ENCODE measurements at regions not wholly inside any gene's neighbourhood (a gene's known extent, or its start where the extent isn't known, plus 50 kb on each side); places are given as distances from the start of the nearest gene placed in this dataset.

DNA sequence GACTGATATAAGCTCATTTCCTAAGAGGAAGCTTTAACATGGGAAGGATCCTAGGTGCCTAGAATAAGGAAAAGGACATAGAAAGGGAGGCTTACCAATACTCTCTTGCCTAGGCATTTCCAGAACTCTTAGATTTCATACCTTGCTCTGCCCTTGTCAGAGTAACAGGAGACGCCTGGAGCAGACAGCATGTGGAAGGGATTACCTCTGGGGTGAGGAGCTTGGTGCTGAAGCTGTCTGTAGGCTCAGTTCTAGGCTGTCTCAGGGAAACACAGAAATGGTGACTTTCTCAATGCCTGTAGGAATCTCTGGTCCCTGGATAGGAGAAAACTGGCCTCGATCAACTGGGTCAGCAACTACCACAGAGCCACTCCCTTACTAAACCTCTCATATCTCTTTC, 150.0 kb downstream of the SLC4A3 start:
- in situ Hi-C loops (cut with MboI; ENCODE audit: low pct_ligation_motif_present in 1 of 4, low pct_unique_long_range_greater_than_20kb in 1 of 4, low sequenced_read_pairs in 3 of 4) (no loop called here), intact Hi-C loops (cut with DNase I; ENCODE audit: low total_unique reads) (no loop called here)
- no peak for TF ChIP-seq POLR2A (IDR thresholded peaks at IDR 0.05)
- TF ChIP-seq, protein P1, sequence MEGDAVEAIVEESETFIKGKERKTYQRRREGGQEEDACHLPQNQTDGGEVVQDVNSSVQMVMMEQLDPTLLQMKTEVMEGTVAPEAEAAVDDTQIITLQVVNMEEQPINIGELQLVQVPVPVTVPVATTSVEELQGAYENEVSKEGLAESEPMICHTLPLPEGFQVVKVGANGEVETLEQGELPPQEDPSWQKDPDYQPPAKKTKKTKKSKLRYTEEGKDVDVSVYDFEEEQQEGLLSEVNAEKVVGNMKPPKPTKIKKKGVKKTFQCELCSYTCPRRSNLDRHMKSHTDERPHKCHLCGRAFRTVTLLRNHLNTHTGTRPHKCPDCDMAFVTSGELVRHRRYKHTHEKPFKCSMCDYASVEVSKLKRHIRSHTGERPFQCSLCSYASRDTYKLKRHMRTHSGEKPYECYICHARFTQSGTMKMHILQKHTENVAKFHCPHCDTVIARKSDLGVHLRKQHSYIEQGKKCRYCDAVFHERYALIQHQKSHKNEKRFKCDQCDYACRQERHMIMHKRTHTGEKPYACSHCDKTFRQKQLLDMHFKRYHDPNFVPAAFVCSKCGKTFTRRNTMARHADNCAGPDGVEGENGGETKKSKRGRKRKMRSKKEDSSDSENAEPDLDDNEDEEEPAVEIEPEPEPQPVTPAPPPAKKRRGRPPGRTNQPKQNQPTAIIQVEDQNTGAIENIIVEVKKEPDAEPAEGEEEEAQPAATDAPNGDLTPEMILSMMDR (IDR thresholded peaks at IDR 0.05), result no peak
- no peak for TF ChIP-seq EP300 (IDR thresholded peaks at IDR 0.05; ENCODE audit: low read depth)
- TF ChIP-seq POLR2AphosphoS5 (IDR thresholded peaks at IDR 0.05), result no peak
- H3K27ac ChIP-seq, result no peak overlapping the region
- 73% methylated on average over 2 of the region's 2 CpGs; no CpG with 5 or more reads in 1 of the 2 donors for WGBS, 2 donors (ENCODE audit: low coverage in 1 of 2)
- H3K4me3 ChIP-seq, result no peak overlapping the region
- DNase-seq, result no peak
- no peaks in the 10 kb centered on the region for H3K9me3 ChIP-seq
- H3K4me1 ChIP-seq, result no peaks in the 10 kb centered on the region
- no peaks in the 10 kb centered on the region for H3K36me3 ChIP-seq
- no peaks in the 10 kb centered on the region for H3K27me3 ChIP-seq

DNA sequence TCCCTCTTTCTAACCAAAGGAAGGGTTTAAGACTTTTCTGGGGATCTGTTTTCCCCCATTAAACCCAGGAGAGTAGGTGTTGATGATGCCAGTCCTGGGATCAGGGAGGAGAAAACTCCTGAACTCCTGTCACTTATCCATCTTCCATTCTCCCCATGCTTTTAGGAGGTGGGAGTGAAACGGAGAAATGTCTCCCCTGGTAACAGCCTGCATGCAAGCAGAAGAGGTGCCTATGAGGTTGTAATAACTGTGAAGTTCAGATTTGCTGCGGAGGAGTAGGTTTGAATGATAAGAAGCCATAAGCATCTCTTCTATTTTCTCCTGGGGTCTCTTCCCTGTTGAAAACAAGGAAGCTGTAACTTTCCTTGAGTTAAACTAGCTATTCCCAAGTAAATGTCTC, 150.8 kb downstream of the SLC4A3 start:
- 86 to 94% methylated on average over 2 of the region's 2 CpGs for WGBS, 2 donors (ENCODE audit: low coverage in 1 of 2)

DNA sequence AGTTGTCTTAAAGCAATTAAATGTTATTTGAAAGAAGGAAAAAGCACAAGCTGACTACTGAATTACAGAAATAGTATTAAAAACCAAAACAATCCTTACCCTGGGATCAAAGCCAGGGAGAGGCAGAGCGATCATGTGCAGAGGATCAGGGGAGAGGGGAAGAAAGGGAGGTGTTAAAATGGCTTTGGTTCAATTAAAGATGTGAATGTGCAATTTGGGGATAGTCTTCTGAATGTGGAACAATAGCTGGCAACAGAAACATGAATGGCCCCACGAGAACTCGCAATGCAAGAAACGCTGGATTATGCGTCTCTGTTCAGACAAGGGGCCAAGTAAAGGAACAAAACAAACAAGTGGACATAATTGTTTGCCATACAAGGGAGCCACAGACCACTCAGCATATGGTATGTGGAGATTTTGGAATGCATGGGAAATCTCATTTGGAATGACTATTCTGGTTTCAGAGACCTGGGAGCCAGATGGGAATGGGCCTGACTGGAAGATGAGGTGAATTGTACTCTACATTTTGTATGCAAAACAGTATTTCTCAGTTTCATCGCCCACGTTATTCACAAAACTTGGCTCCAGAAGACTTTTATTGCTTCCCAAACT, 155.4 kb downstream of the SLC4A3 start:
- in situ Hi-C loops (cut with MboI; ENCODE audit: low pct_ligation_motif_present in 1 of 4, low pct_unique_long_range_greater_than_20kb in 1 of 4, low sequenced_read_pairs in 3 of 4), result no loop called here
- no peaks in the 10 kb centered on the region for H3K36me3 ChIP-seq
- no peak for DNase-seq
- no peaks in the 10 kb centered on the region for H3K9me3 ChIP-seq
- 59 to 71% methylated on average over 6 to 7 of the region's 7 CpGs for WGBS, 2 donors (ENCODE audit: low coverage in 1 of 2)
- H3K4me1 ChIP-seq, result no peaks in the 10 kb centered on the region
- no peaks in the 10 kb centered on the region for H3K27me3 ChIP-seq
- H3K27ac ChIP-seq, result no peak overlapping the region
- no peak overlapping the region for H3K4me3 ChIP-seq
- TF ChIP-seq POLR2A (IDR thresholded peaks at IDR 0.05) (no peak), EP300 (IDR thresholded peaks at IDR 0.05; ENCODE audit: low read depth) (no peak), POLR2AphosphoS5 (IDR thresholded peaks at IDR 0.05) (no peak)
- TF ChIP-seq, protein P1 (IDR thresholded peaks at IDR 0.05), result no peak
- intact Hi-C loops (cut with DNase I; ENCODE audit: low total_unique reads), result no loop called here

More for the DNA sequence above, 150.8 kb downstream of the SLC4A3 start:
- Histone ChIP-seq H3K4me1 (no peaks in the 10 kb centered on the region), H3K9me3 (no peaks in the 10 kb centered on the region), H3K27ac (no peak overlapping the region), H3K4me3 (no peak overlapping the region), H3K27me3 (no peaks in the 10 kb centered on the region), H3K36me3 (no peaks in the 10 kb centered on the region)
- intact Hi-C loops (cut with DNase I; ENCODE audit: low total_unique reads) (no loop called here), in situ Hi-C loops (cut with MboI; ENCODE audit: low pct_ligation_motif_present in 1 of 4, low pct_unique_long_range_greater_than_20kb in 1 of 4, low sequenced_read_pairs in 3 of 4) (no loop called here)
- TF ChIP-seq POLR2A (IDR thresholded peaks at IDR 0.05), result no peak
- TF ChIP-seq, protein P1 (IDR thresholded peaks at IDR 0.05), result no peak
- DNase-seq, result no peak

DNA sequence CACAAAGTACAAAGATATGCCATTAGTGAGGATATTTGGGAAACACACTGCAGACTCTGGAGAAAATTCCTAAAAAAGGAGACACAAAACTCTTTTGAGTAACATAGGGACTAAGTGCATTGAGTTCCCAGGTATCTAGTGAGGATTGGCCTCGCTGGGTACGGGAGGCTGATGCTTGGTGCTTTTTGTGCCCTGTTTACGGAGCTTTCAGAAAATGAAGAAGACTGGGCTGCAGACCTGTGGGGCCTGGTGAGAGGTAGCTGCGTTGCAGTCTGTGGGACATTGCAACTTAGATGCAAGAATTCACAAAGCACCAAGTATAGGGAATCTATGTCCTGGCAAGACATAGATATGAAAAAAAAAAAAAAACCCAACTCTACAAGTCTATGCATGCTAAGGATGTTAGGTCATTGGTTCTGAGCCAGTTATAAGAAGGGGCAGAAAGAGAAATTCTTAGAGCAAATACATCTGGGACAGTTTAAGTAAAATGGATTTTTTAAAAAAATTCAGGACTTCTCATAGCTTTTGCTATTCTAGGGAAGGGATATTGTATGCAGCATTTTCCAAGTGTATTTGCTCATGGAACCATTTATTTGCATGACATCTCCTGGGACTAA, 156.0 kb downstream of the SLC4A3 start:
- H3K27ac ChIP-seq, result no peak overlapping the region
- H3K27me3 ChIP-seq, result no peaks in the 10 kb centered on the region
- H3K4me3 ChIP-seq, result no peak overlapping the region
- WGBS, 2 donors (ENCODE audit: low coverage in 1 of 2), result 80 to 83% methylated on average over 4 of the region's 4 CpGs
- TF ChIP-seq POLR2AphosphoS5 (IDR thresholded peaks at IDR 0.05), result no peak
- TF ChIP-seq, protein P1 (IDR thresholded peaks at IDR 0.05), result no peak
- H3K36me3 ChIP-seq, result no peaks in the 10 kb centered on the region
- intact Hi-C loops (cut with DNase I; ENCODE audit: low total_unique reads), result no loop called here
- no peaks in the 10 kb centered on the region for H3K9me3 ChIP-seq
- H3K4me1 ChIP-seq, result no peaks in the 10 kb centered on the region
- DNase-seq, result no peak
- in situ Hi-C loops (cut with MboI; ENCODE audit: low pct_ligation_motif_present in 1 of 4, low pct_unique_long_range_greater_than_20kb in 1 of 4, low sequenced_read_pairs in 3 of 4), result no loop called here

All from transverse colon (tissue), 4 donors.